ENCODE measurements at regions not wholly inside any gene's neighbourhood (a gene's known extent, or its start where the extent isn't known, plus 50 kb on each side); places are given as distances from the start of the nearest gene placed in this dataset.

- no peak overlapping the region for H3K4me3 ChIP-seq (ENCODE audit: low read depth, low read length)
- no peak for TF ChIP-seq CTCF (IDR thresholded peaks at IDR 0.05; ENCODE audit: insufficient read depth, low read depth, low read length, missing control alignments)
- DNase-seq (ENCODE audit: low read depth): peak; percentile 2
Measured at GRCh38 chr6:62367601-62368000, 81.6 kb upstream of the KHDRBS2 start.

GRCh38 chr6:62362097-62362496 is 76.1 kb upstream of the KHDRBS2 start:
- TF ChIP-seq CTCF (IDR thresholded peaks at IDR 0.05; ENCODE audit: insufficient read depth, low read depth, low read length, missing control alignments): no peak
- DNase-seq (ENCODE audit: low read depth): no peak
- H3K4me3 ChIP-seq (ENCODE audit: low read depth, low read length): no peak overlapping the region

GRCh38 chr6:62357835-62358234 is 71.8 kb upstream of the KHDRBS2 start:
- H3K4me3 ChIP-seq (ENCODE audit: low read depth, low read length): no peak overlapping the region
- no peak for DNase-seq (ENCODE audit: low read depth)

GRCh38 chr6:62354261-62354660 is 68.2 kb upstream of the KHDRBS2 start:
- no peak for DNase-seq (ENCODE audit: low read depth)
- no peak overlapping the region for H3K4me3 ChIP-seq (ENCODE audit: low read depth, low read length)
- no peak for TF ChIP-seq CTCF (IDR thresholded peaks at IDR 0.05; ENCODE audit: insufficient read depth, low read depth, low read length, missing control alignments)

More at GRCh38 chr6:62357835-62358234, 71.8 kb upstream of the KHDRBS2 start:
- TF ChIP-seq CTCF (IDR thresholded peaks at IDR 0.05; ENCODE audit: insufficient read depth, low read depth, low read length, missing control alignments): no peak

GRCh38 chr6:62345962-62346689 is 60.1 kb upstream of the KHDRBS2 start:
- H3K4me3 ChIP-seq (ENCODE audit: low read depth, low read length): no peak overlapping the region
- TF ChIP-seq CTCF (IDR thresholded peaks at IDR 0.05; ENCODE audit: insufficient read depth, low read depth, low read length, missing control alignments): no peak

GRCh38 chr6:62345446-62345845 is 59.4 kb upstream of the KHDRBS2 start:
- no peak for TF ChIP-seq CTCF (IDR thresholded peaks at IDR 0.05; ENCODE audit: insufficient read depth, low read depth, low read length, missing control alignments)
- H3K4me3 ChIP-seq (ENCODE audit: low read depth, low read length): no peak overlapping the region
- no peak for DNase-seq (ENCODE audit: low read depth)

More at GRCh38 chr6:62345962-62346689, 60.1 kb upstream of the KHDRBS2 start:
- DNase-seq (ENCODE audit: low read depth): no peak

GRCh38 chr6:62344850-62345249 is 58.8 kb upstream of the KHDRBS2 start:
- DNase-seq (ENCODE audit: low read depth): no peak
- no peak overlapping the region for H3K4me3 ChIP-seq (ENCODE audit: low read depth, low read length)
- no peak for TF ChIP-seq CTCF (IDR thresholded peaks at IDR 0.05; ENCODE audit: insufficient read depth, low read depth, low read length, missing control alignments)
